Liver (tissue), 8 donors: ENCODE measurements at regions not wholly inside any gene's neighbourhood (a gene's known extent, or its start where the extent isn't known, plus 50 kb on each side); places are given as distances from the start of the nearest gene placed in this dataset.

Experiments used
- DNase-seq: peaks from one replicate; pipeline ENCODE4 v3.0.0-alpha.2; 2017; ENCODE audit warnings: low spot score
- H3K27ac ChIP-seq, 2 donors: one replicate each; pipeline ENCODE4 v1.7.0; 2013; ENCODE audit warnings: inconsistent platforms in 2 of 2, low read length in 2 of 2, control low read depth in 1 of 2, low read depth in 1 of 2, mild to moderate bottlenecking in 1 of 2
- H3K27me3 ChIP-seq, 4 donors: one replicate each; pipeline versions ENCODE4 v1.6.1 to v1.7.0; 2013; ENCODE audit warnings: low read length in 3 of 4, inconsistent platforms in 1 of 4, mild to moderate bottlenecking in 1 of 4, moderate library complexity in 1 of 4; ENCODE audit not compliant: control insufficient read depth in 4 of 4, insufficient read depth in 4 of 4
- H3K36me3 ChIP-seq, 4 donors: one replicate each; pipeline versions ENCODE4 v1.6.1 to v1.7.0; 2013; ENCODE audit warnings: low read length in 3 of 4, mild to moderate bottlenecking in 3 of 4, low read depth in 1 of 4, moderate library complexity in 1 of 4; ENCODE audit not compliant: control insufficient read depth in 4 of 4, insufficient read depth in 3 of 4
- H3K4me1 ChIP-seq, 4 donors: one replicate each; pipeline versions ENCODE4 v1.6.1 to v1.7.0; 2013; ENCODE audit warnings: low read length in 3 of 4, mild to moderate bottlenecking in 3 of 4, moderate library complexity in 1 of 4; ENCODE audit not compliant: control insufficient read depth in 4 of 4, insufficient read depth in 4 of 4
- H3K4me3 ChIP-seq, 3 donors: one replicate each; pipeline versions ENCODE4 v1.6.1 to v1.7.0; 2013; ENCODE audit warnings: low read length in 3 of 3, control low read depth in 1 of 3, low read depth in 1 of 3, mild to moderate bottlenecking in 1 of 3
- H3K9ac ChIP-seq, 2 donors: one replicate each; pipeline ENCODE4 v1.7.0; 2013; ENCODE audit warnings: low read length in 2 of 2, mild to moderate bottlenecking in 2 of 2, moderate library complexity in 2 of 2, control low read depth in 1 of 2, low read depth in 1 of 2
- H3K9me3 ChIP-seq, 4 donors: one replicate each; pipeline versions ENCODE4 v1.6.1 to v1.7.0; 2013; ENCODE audit warnings: low read length in 3 of 4; ENCODE audit not compliant: control insufficient read depth in 4 of 4
- ATF3 ChIP-seq: IDR thresholded peaks from 2 replicates; pipeline ENCODE4 v1.6.1; 2016; ENCODE audit warnings: antibody characterized with exemption
- CTCF ChIP-seq: fragments of 150-350 bp; IDR thresholded peaks from 2 replicates; pipeline ENCODE4 v1.5.1; 2017; ENCODE audit warnings: improper control_type of control experiment, low read depth, low read length; ENCODE audit not compliant: missing input control
- EGR1 ChIP-seq, 2 donors: IDR thresholded peaks; 2 replicates each; pipeline ENCODE4 v1.6.1; 2016 to 2018; ENCODE audit warnings: antibody characterized with exemption in 2 of 2, low read depth in 2 of 2
- FOXA1 ChIP-seq: IDR thresholded peaks from 2 replicates; pipeline ENCODE4 v1.6.1; 2016; ENCODE audit warnings: antibody characterized with exemption
- FOXA2 ChIP-seq: IDR thresholded peaks from 2 replicates; pipeline ENCODE4 v1.6.1; 2016; ENCODE audit warnings: antibody characterized with exemption
- GABPA ChIP-seq, 2 donors: IDR thresholded peaks in 1 of 2; conservative IDR thresholded peaks in 1 of 2; 2 replicates each; pipeline ENCODE4 v1.6.1; 2016; ENCODE audit warnings: antibody characterized with exemption in 2 of 2, mild to moderate bottlenecking in 1 of 2, moderate library complexity in 1 of 2
- HNF4A ChIP-seq, 2 donors: conservative IDR thresholded peaks; 2 replicates each; pipeline ENCODE4 v1.6.1; 2016; ENCODE audit warnings: antibody characterized with exemption in 2 of 2, mild to moderate bottlenecking in 2 of 2
- HNF4G ChIP-seq: IDR thresholded peaks from 2 replicates; pipeline ENCODE4 v1.6.1; 2016; ENCODE audit warnings: antibody characterized with exemption
- JUND ChIP-seq, 2 donors: IDR thresholded peaks; 2 replicates each; pipeline ENCODE4 v1.6.1; 2016; ENCODE audit warnings: antibody characterized with exemption in 2 of 2
- MAX ChIP-seq: IDR thresholded peaks from 2 replicates; pipeline ENCODE4 v1.6.1; 2016; ENCODE audit warnings: antibody characterized with exemption
- RAD21 ChIP-seq, 2 donors: IDR thresholded peaks; 2 replicates each; pipeline ENCODE4 v1.6.1; 2016; ENCODE audit warnings: antibody characterized with exemption in 2 of 2, mild to moderate bottlenecking in 2 of 2
- REST ChIP-seq: IDR thresholded peaks from 2 replicates; pipeline ENCODE4 v1.6.1; 2016; ENCODE audit warnings: antibody characterized with exemption, mild to moderate bottlenecking
- RXRA ChIP-seq, 2 donors: IDR thresholded peaks; 2 replicates each; pipeline ENCODE4 v1.6.1; 2017 to 2018; ENCODE audit warnings: antibody characterized with exemption in 2 of 2, mild to moderate bottlenecking in 1 of 2
- SP1 ChIP-seq: IDR thresholded peaks from 2 replicates; pipeline ENCODE4 v1.6.1; 2018; ENCODE audit warnings: antibody characterized with exemption, mild to moderate bottlenecking
- TAF1 ChIP-seq: conservative IDR thresholded peaks from 2 replicates; pipeline ENCODE4 v1.6.1; 2016; ENCODE audit warnings: antibody characterized with exemption, mild to moderate bottlenecking
- ZBTB33 ChIP-seq: IDR thresholded peaks from 2 replicates; pipeline ENCODE4 v1.6.1; 2016; ENCODE audit warnings: antibody characterized with exemption
- WGBS: extraction: QIAGEN DNeasy Blood & Tissue Kit; methylation state at CpG from one replicate; pipeline ENCODE4 v1.1.7; 2013; 5-methylcytosine and 5-hydroxymethylcytosine counted together
- donor health status: healthy.
- donor health status: healthy.
- donor health status: healthy.
- donor health status: healthy.
- donor health status: healthy.

GRCh38 chr6:1240766-1241318 lies 71.1 kb upstream of the FOXQ1 start:
- TF ChIP-seq FOXA2 (no peak), FOXA1 (no peak), SP1 (no peak), TAF1 (no peak), GABPA (IDR thresholded peaks at IDR 0.05 in 1 of 2, conservative IDR thresholded peaks at IDR 0.05 in 1 of 2) (no peak), CTCF (no peak), HNF4A (conservative IDR thresholded peaks at IDR 0.05) (no peak), REST (no peak), RAD21 (IDR thresholded peaks at IDR 0.05) (no peak), ATF3 (no peak), EGR1 (IDR thresholded peaks at IDR 0.05; ENCODE audit: low read depth in 2 of 2) (no peak), RXRA (IDR thresholded peaks at IDR 0.05) (no peak), MAX (no peak)
- 76% methylated on average over 2 of the region's 2 CpGs for WGBS
- Histone ChIP-seq H3K4me1 (no peaks in the 10 kb centered on the region), H3K9me3 (no peaks in the 10 kb centered on the region), H3K27ac (no peak overlapping the region), H3K36me3 (no peaks in the 10 kb centered on the region), H3K27me3 (peaks cover 0 to 2% (median 0%) of the 10 kb centered on the region in 4 donors), H3K4me3 (no peak overlapping the region), H3K9ac (no peak overlapping the region)
- no peak for DNase-seq

GRCh38 chr6:1239805-1240204 lies 72.1 kb upstream of the FOXQ1 start:
- WGBS: 81% methylated on average over 7 of the region's 7 CpGs
- Histone ChIP-seq H3K27ac (no peak overlapping the region), H3K36me3 (no peaks in the 10 kb centered on the region), H3K9ac (no peak overlapping the region), H3K9me3 (no peaks in the 10 kb centered on the region), H3K4me1 (no peaks in the 10 kb centered on the region), H3K27me3 (peaks cover 0 to 2% (median 0%) of the 10 kb centered on the region in 4 donors), H3K4me3 (no peak overlapping the region)
- no peak for DNase-seq
- no peak for TF ChIP-seq FOXA2
- TF ChIP-seq SP1: no peak
- TF ChIP-seq EGR1 (IDR thresholded peaks at IDR 0.05; ENCODE audit: low read depth in 2 of 2): no peak
- no peak for TF ChIP-seq GABPA (IDR thresholded peaks at IDR 0.05 in 1 of 2, conservative IDR thresholded peaks at IDR 0.05 in 1 of 2)
- no peak for TF ChIP-seq FOXA1
- no peak for TF ChIP-seq HNF4A (conservative IDR thresholded peaks at IDR 0.05)
- TF ChIP-seq ATF3: no peak
- no peak for TF ChIP-seq REST
- no peak for TF ChIP-seq CTCF
- TF ChIP-seq TAF1: no peak
- TF ChIP-seq ZBTB33: no peak
- no peak for TF ChIP-seq HNF4G
- TF ChIP-seq JUND (IDR thresholded peaks at IDR 0.05): no peak
